ENCODE measurements at regions not wholly inside any gene's neighbourhood (a gene's known extent, or its start where the extent isn't known, plus 50 kb on each side); places are given as distances from the start of the nearest gene placed in this dataset.
"Not testable (repeated sequence)": the region's sequence is repeated elsewhere in the genome, so short reads cannot be mapped to it uniquely, and the experiment has no call there.

DNA sequence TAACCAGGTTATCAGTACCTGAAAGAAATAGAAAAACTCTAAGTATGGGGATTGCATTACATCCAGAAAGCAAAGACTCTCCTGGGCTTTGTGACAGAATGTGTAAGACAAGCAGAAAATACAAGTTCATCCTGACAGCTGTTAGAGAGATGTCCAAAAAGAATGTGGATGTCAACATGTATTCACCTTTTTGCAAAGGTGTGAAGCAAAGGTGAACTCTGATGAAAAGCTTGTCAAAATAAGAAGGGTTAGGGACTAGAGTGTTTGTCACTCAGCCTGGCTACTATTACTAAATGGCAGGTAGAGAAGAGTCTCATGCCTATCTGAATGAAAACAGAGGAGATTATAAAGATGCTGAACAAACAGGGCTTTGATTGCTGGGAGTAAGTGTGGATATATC, 527.6 kb upstream of the CA10 start:
- no peak for DNase-seq

DNA sequence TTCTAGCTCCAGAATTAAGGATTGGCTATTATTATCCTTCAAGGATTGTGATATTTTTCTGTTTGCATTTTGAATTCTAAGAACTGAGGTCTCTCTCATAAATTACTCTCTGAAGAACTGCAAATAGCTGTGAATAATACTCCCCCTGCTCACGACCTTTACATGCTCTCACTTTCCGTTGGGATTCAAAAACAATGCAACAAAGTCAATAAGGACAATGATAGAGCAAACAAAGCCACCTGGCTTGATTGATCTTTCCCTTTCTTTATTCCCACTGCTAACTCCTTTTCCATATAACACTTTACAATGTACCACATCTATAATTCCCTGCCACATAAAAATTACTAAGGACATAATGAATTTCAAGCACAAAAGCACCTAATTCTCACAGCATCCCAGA, 523.0 kb upstream of the CA10 start:
- DNase-seq: no peak

DNA sequence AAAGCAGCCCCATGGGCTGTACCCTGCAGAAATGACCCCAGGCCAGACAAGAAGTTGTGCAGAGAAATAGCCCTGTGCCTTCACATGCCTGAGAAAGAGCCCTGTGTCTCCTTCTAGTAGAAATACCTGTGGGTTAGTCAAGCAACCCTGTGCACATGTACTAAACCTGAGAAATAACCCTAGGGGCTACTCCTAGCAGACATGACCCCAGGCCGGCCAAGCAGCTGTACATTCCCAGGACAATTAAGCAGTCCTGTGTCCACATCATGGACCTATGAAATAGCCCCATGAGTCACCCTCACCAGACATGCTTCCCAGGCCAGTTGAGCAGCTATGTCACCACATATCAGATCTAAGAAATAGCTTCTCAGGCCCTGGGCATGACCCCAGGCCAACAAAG, 519.7 kb upstream of the CA10 start:
- DNase-seq: no peak

DNA sequence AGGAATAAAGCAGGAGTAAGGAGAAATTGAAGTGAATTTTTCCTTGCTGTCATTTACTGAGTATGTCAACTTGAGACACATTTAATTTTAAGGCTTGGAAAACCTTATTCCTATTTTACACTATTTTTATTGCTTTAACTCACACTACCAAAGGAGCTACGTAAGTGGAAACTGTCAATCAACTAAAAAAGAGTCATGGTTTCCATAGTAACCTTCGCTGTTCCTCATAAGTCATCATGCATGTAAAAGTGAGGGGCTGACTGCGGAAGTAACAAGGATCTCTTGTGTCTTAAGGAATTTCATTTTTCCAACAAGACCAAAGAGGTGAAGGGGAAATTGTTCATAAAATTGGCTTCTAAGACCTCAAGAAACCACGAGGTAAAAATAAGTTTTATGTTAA, 516.2 kb upstream of the CA10 start:
- DNase-seq: no peak

- no peak for DNase-seq
Observed at GRCh38 chr17:52673791-52674190, 515.3 kb upstream of the CA10 start.

DNA sequence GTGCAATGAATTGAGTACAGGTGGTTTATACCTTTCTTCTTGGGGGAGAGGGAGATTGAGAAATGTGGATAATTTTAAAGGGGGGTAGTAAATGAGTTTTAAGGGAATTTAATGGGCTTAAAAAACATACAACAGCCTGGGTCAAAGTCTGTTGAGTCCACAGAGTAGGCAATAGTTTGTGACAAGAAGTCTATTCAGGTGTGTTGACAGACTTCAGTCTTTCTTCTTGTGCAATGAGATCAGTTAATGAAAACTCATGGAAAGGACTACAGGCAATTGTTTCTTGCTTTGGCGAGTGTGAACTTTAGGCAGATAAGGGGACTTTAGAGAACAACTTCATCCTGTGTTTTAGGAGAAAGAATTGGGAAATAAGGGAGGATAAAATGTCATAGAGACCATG, 507.8 kb upstream of the CA10 start:
- DNase-seq: no peak

GRCh38 chr17:52660692-52661091, 502.2 kb upstream of the CA10 start:
- DNase-seq: no peak

- no peak for DNase-seq
Observed at GRCh38 chr17:52653014-52653413, 494.5 kb upstream of the CA10 start.

DNA sequence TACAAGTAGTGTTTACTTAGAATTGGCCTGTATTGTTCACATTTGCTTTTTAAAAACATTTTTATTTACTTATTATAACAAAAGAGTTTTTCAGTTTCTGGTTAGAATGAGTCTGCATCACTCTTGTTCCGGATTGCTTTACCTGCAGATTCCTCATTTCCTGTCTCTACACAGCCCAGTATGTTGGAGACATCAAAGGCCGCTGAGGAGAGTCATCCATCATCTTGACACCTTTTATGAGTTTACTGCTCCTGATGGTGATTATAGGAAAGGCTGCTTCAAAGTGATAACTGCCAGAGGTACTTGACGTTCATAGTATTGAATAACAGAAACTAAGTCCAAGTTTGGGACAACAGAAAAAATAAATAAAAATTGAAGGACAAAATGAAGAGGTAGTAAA, 490.5 kb upstream of the CA10 start:
- DNase-seq: no peak

- DNase-seq: no peak
Observed at GRCh38 chr17:52647411-52647810, 488.9 kb upstream of the CA10 start.

DNA sequence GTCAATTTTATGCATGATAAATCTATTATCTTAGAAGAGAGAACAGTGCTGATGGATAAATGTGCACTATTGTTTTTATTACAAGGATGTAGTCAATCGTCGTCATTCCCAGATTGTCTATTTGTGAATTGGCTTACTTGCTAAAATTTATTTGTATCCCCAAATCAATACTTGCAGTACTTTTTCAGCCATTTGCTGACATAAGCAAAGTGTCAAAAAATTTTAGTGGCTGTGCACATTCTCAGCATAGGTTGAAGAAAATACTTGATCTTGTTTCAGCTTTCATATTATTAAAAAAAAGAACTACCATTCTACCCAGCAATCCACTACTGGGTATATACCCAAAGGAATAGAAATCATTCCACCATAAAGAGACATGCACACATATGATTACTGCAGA, 477.9 kb upstream of the CA10 start:
- no peak for DNase-seq

- DNase-seq: no peak
Observed at GRCh38 chr17:52606590-52606989, 448.1 kb upstream of the CA10 start.

DNA sequence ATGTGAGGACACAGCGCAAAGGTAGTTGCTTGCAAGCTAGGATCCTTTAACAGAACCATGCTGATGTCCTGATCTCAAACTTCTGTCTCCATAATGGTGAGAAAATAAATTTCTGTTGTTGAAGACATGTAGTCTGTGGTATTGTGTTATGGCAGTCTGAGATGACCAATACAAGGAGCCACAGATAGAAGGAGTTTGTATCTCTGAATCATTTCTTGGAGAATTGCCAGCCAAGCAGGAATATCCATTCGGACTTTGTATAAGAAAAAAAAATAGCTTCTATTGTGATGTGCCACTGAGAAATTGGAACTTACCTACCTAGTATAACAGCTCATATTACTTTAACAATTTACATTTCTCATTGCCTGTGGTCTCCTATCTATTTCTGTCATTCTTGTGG, 447.6 kb upstream of the CA10 start:
- DNase-seq: no peak

- no peak for DNase-seq
Observed at GRCh38 chr17:52604105-52604504, 445.6 kb upstream of the CA10 start.

DNA sequence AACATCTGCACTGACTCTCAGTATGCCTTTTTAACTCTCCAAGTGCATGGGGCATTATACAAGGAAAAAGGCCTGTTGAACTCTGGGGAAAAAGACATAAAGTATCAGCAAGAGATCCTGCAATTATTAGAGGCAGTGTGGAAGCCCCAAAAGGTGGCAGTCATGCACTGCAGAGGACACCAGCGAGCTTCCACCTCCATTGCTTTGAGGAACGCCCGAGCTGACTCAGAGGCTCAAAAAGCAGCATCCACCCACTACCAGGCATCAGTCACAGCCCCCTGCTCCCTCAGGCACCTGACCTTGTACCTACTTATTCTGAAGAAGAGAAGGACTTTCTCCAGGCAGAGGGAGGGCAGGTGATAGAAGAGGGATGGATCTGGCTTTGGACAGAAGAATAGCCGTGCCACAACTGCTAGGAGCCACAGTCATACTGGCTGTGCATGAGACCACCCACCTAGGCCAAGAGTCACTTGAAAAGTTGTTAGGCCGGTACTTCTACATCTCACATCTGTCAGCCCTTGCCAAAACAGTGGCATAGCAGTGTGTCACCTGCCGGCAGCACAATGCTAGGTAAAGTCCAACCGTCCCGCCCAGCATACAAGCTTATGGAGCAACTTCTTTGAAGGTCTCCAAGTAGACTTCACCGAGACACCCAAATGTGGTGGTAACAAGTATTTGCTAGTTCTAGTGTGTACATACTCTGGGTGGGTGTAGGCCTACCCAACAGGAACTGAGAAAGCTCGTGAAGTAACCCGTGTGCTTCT, 439.1 kb upstream of the CA10 start:
- DNase-seq: not testable (repeated sequence)

DNA sequence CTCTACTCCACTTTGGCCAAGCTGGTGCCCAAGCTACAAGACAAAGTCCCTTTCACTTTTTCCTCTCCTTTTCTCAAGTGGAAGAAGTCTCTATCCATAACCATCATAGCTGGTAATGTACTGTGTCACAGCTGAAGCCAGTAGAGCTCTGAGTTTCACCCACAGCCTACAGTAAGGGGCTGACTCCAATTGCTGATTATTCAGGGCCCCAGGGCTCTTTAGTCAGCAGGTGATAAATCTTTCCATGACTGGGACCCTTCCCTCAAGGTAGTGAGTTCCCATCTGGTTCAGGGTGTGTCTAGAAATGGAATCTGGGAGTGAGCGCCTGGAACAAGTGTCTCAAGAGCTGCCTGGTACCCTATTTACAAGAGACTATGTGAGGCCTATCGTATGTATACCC, 436.0 kb upstream of the CA10 start:
- no peak for DNase-seq

GRCh38 chr17:52546990-52547389, 388.5 kb upstream of the CA10 start:
- no peak for DNase-seq

DNA sequence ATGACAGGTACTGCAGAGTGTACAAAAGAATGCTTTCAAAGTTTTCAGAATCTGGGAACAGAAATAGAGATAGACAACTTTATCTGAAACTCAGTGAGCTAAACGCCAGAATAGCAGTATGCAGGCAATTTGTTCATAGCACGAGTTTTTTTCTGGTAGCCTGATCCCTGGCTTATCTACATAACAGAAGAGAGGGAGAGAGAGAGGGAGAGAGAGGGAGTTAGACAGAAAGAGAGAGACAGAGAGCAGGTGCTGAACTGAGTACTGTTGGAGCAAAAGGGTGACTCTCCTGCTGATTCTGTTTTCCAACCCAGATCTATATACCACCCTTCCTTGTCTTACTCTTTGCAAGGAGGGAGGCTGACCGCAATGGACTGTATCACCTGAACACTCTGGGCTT, 388.0 kb upstream of the CA10 start:
- DNase-seq: no peak

DNA sequence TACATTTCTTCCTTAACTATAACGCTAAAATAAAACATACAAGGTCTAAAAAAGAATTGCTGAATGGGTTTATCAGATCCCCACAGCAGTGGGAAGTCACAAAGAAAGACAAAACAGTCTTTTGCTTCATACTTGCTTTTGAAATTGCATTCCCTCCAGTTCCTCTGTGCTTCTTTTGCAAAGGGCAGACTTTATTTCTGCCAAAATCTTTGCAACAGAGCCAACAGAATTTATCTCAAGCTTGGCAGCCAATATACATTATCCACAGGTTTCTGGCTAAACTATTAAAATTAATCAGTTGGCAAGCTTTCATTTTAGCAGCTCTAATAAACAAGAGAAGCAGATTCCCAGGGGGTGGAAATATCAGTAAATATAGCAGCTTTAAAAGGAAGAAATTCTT, 378.9 kb upstream of the CA10 start:
- no peak for DNase-seq

DNA sequence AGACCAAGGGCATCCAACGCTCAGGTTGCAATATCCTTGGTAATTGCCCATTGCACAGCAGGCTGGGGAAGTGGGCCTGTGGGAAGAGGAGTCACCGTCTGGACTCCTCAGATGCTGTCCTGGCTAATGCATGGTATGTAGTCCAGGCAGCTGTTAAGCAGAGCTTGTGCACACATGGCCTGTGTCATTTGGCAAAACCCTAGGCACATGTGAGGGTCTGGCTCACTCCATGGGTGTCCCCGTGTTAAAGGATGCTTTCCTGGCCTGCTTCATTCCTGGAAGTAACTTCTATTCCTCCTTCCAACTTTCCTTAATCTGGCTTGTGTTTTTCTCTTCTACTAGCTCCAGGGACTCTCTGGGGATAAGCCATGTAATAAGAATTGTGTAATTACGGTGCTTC, 378.0 kb upstream of the CA10 start:
- no peak for DNase-seq

GRCh38 chr17:52532373-52532772, 373.9 kb upstream of the CA10 start:
- no peak for DNase-seq

GRCh38 chr17:52524096-52524637, 365.7 kb upstream of the CA10 start:
- no peak for DNase-seq

GRCh38 chr17:52517176-52517575, 358.7 kb upstream of the CA10 start:
- DNase-seq: no peak

DNA sequence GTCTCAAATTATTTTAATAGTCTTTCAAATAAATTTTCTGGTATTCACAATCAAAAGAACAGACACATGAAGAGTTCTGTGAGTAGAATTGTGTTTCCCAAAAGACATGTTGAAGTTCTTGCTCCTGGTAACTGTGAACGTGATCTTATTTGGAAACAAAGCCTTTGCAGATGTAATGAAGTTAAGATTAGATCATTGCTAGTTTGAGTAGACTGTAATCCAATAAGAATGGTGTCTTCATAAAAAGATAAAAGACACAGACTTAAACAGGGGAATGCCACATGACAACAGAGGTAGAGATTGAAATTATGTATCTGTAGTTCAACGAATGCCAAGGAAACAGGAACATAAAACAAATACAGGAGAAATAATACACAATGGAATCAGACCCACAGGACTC, 357.4 kb upstream of the CA10 start:
- DNase-seq: no peak

DNA sequence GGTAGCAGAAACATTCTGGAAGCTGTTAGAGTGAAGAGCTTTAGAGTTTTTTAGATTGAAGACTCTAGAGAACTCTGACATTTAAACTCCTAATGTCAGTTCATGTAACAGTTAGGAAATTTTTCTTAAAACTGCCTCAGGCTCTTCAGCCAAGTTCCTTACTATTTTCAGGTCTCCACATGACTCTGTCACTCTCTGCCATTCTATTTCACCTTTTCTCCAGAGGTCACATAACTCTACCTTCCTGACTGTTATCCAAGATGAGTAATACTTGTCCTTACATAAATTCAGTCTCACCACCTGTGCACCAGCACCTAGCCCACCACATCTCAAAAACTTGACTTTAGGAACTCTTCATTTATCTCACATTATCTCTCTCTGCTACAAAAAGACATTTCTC, 347.1 kb upstream of the CA10 start:
- DNase-seq: no peak
